Fibroblast of lung (primary cell): ENCODE measurements at regions not wholly inside any gene's neighbourhood (a gene's known extent, or its start where the extent isn't known, plus 50 kb on each side); places are given as distances from the start of the nearest gene placed in this dataset.

Experiments
- DNase-seq, 2 donors: peaks; one replicate each; pipeline versions ENCODE4 v3.0.0 to v3.0.0-alpha.2; 2010; ENCODE audit warnings: low read depth in 2 of 2
- H2AFZ ChIP-seq: 2 replicates; pipeline ENCODE4 v1.5.1; 2012; ENCODE audit warnings: low read length, control low read depth, inconsistent platforms
- H3K27ac ChIP-seq: 2 replicates; pipeline ENCODE4 v1.5.1; 2011; ENCODE audit warnings: low read length, control low read depth; ENCODE audit not compliant: insufficient read depth
- H3K27me3 ChIP-seq: 2 replicates; pipeline ENCODE4 v1.5.1; 2011; ENCODE audit warnings: mild to moderate bottlenecking, low read length; ENCODE audit not compliant: control insufficient read depth, insufficient read depth
- H3K36me3 ChIP-seq: 2 replicates; pipeline ENCODE4 v1.5.1; 2011; ENCODE audit warnings: low read length; ENCODE audit not compliant: control insufficient read depth, insufficient read depth
- H3K4me1 ChIP-seq: 2 replicates; pipeline ENCODE4 v1.5.1; 2011; ENCODE audit warnings: low read length; ENCODE audit not compliant: control insufficient read depth, insufficient read depth; ENCODE audit errors: extremely low read depth
- H3K4me2 ChIP-seq: 2 replicates; pipeline ENCODE4 v1.5.1; 2011; ENCODE audit warnings: low read length, control low read depth; ENCODE audit not compliant: insufficient read depth; ENCODE audit errors: extremely low read depth
- H3K4me3 ChIP-seq, 4 experiments: fragments of 200-600 bp in 1 of 4; sonication (generic) in 1 of 4; replicated peaks in 1 of 4; 2 replicates each; pipeline ENCODE4 v1.5.1; 2011 to 2016; ENCODE audit warnings: low read length in 4 of 4, low read depth in 3 of 4, mild to moderate bottlenecking in 3 of 4, control low read depth in 2 of 4, inconsistent platforms in 1 of 4, mixed read lengths in 1 of 4; ENCODE audit not compliant: insufficient read depth in 1 of 4; ENCODE audit errors: control extremely low read depth in 1 of 4
- H3K79me2 ChIP-seq: 2 replicates; pipeline ENCODE4 v1.5.1; 2012; ENCODE audit warnings: mild to moderate bottlenecking, low read length, inconsistent platforms; ENCODE audit not compliant: control insufficient read depth, insufficient read depth
- H3K9ac ChIP-seq: 2 replicates; pipeline ENCODE4 v1.5.1; 2011; ENCODE audit warnings: mild to moderate bottlenecking, low read length, control low read depth; ENCODE audit not compliant: insufficient read depth
- H3K9me3 ChIP-seq: 2 replicates; pipeline ENCODE4 v1.5.1; 2012; ENCODE audit warnings: low read depth, low read length; ENCODE audit not compliant: control insufficient read depth, insufficient read depth
- H4K20me1 ChIP-seq: 2 replicates; pipeline ENCODE4 v1.5.1; 2011; ENCODE audit warnings: low read length; ENCODE audit not compliant: control insufficient read depth, insufficient read depth; ENCODE audit errors: extremely low read depth
- EZH2 ChIP-seq: IDR thresholded peaks from 2 replicates; pipeline ENCODE4 v1.5.1; 2012; ENCODE audit warnings: low read length, control low read depth, mild to moderate bottlenecking; ENCODE audit errors: missing control alignments
- TF ChIP-seq, protein P1 (sequence below), 2 donors: IDR thresholded peaks in 1 of 2; conservative IDR thresholded peaks in 1 of 2; 1 replicate in 1 of 2; 2 replicates in 1 of 2; pipeline ENCODE4 v1.5.1; 2011 to 2012; ENCODE audit warnings: low read length in 2 of 2, control low read depth in 1 of 2, inconsistent platforms in 1 of 2, low read depth in 1 of 2, mild to moderate bottlenecking in 1 of 2

DNA sequence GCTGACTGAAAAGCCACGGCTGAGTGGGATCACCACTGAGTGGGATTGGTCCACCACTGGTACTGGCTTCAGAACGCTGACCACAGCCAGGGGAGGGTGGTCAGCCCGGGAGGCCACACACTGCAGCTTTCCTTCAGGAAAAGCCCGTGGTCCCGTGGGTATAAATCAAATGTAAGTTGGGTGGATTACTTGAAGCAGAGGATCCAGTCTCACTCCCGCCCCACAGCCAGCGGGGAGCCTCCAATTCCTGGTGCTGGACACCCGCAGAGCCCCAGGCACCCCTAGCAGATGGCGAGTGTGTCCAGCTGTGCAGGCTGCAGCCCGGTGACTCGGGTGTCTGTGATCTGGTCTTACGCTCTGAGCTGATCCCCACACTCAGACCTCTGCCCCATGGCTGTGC is 231.1 kb upstream of the ZNF32 start:
- H3K79me2 ChIP-seq: no peaks in the 10 kb centered on the region
- no peaks in the 10 kb centered on the region for H4K20me1 ChIP-seq
- H3K27ac ChIP-seq: no peak overlapping the region
- H3K9ac ChIP-seq: no peak overlapping the region
- DNase-seq: no peak
- no peaks in the 10 kb centered on the region for H3K36me3 ChIP-seq
- H3K27me3 ChIP-seq: no peaks in the 10 kb centered on the region
- H2AFZ ChIP-seq: no peak overlapping the region
- H3K4me2 ChIP-seq: no peak overlapping the region
- H3K9me3 ChIP-seq: no peaks in the 10 kb centered on the region
- no peak for TF ChIP-seq EZH2
- TF ChIP-seq, protein P1, sequence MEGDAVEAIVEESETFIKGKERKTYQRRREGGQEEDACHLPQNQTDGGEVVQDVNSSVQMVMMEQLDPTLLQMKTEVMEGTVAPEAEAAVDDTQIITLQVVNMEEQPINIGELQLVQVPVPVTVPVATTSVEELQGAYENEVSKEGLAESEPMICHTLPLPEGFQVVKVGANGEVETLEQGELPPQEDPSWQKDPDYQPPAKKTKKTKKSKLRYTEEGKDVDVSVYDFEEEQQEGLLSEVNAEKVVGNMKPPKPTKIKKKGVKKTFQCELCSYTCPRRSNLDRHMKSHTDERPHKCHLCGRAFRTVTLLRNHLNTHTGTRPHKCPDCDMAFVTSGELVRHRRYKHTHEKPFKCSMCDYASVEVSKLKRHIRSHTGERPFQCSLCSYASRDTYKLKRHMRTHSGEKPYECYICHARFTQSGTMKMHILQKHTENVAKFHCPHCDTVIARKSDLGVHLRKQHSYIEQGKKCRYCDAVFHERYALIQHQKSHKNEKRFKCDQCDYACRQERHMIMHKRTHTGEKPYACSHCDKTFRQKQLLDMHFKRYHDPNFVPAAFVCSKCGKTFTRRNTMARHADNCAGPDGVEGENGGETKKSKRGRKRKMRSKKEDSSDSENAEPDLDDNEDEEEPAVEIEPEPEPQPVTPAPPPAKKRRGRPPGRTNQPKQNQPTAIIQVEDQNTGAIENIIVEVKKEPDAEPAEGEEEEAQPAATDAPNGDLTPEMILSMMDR (conservative IDR thresholded peaks at IDR 0.05 in 1 of 2, IDR thresholded peaks at IDR 0.05 in 1 of 2; ENCODE audit: low read depth in 1 of 2, low read length in 2 of 2): no peak
- H3K4me3 ChIP-seq: no peak overlapping the region
- peaks cover 9% of the 10 kb centered on the region for H3K4me1 ChIP-seq

DNA sequence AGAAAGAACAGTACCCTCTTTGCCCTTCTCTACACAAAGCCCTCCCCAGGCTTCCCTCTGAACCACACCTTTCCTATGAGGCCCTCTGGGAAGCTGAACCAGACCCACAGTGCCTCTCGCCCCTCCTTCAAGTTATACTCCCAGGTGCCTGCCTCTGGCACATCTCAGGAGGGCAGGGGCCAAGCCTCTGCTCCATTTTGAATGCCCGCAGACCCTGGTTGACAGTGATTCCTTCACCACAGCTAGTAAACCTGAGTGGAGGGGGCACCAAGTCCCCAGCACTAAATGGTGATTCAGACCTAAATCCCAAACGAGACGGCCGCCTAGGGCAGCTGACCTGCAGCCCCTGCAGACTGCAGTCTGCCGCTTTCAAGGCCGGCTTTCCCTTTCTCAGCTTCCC is 230.5 kb upstream of the ZNF32 start:
- Histone ChIP-seq H3K9ac (no peak overlapping the region), H3K4me1 (peaks cover 9% of the 10 kb centered on the region), H3K4me3 (no peak overlapping the region), H2AFZ (peak overlapping the region; percentile 63), H3K27me3 (no peaks in the 10 kb centered on the region), H3K79me2 (no peaks in the 10 kb centered on the region), H3K4me2 (no peak overlapping the region), H3K9me3 (no peaks in the 10 kb centered on the region), H4K20me1 (no peaks in the 10 kb centered on the region), H3K36me3 (no peaks in the 10 kb centered on the region), H3K27ac (no peak overlapping the region)
- no peak for TF ChIP-seq EZH2
- TF ChIP-seq, protein P1 (conservative IDR thresholded peaks at IDR 0.05 in 1 of 2, IDR thresholded peaks at IDR 0.05 in 1 of 2; ENCODE audit: low read depth in 1 of 2, low read length in 2 of 2): no peak
- DNase-seq: no peak

DNA sequence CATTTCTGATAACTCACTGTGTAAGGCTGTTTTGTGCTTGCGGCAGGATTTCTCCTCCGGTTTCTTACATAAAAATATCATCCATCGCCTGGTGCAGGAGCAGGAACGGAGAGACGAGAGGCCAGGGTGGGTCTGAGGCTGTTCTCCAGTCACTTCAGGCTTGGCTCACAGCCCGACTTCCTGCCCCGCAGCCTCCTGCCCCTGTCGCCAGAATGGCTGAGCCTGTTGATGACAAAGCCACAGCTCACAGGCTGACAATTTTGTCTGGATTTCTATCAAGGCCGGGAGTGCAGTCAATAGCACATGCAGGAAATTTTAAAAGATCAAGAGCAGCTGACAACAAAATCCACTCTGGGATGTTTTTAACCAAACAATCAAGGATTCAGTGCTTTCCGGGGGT is 229.7 kb upstream of the ZNF32 start:
- Histone ChIP-seq H3K79me2 (no peaks in the 10 kb centered on the region), H3K4me1 (peaks cover 9% of the 10 kb centered on the region), H3K27me3 (no peaks in the 10 kb centered on the region), H3K4me2 (no peak overlapping the region), H2AFZ (peak overlapping the region; percentile 63), H3K36me3 (no peaks in the 10 kb centered on the region), H3K4me3 (no peak overlapping the region), H3K9me3 (no peaks in the 10 kb centered on the region), H4K20me1 (no peaks in the 10 kb centered on the region), H3K9ac (no peak overlapping the region), H3K27ac (no peak overlapping the region)
- TF ChIP-seq, protein P1 (conservative IDR thresholded peaks at IDR 0.05 in 1 of 2, IDR thresholded peaks at IDR 0.05 in 1 of 2; ENCODE audit: low read depth in 1 of 2, low read length in 2 of 2): no peak
- no peak for TF ChIP-seq EZH2
- peak in 1 of 2 donors; percentile 38 for DNase-seq
